H7 (cell line): ENCODE measurements at regions not wholly inside any gene's neighbourhood (a gene's known extent, or its start where the extent isn't known, plus 50 kb on each side); places are given as distances from the start of the nearest gene placed in this dataset.

Experiments used
- DNase-seq: peaks from one replicate; pipeline ENCODE4 v3.0.0; 2012
- H3K27me3 ChIP-seq: 2 replicates; pipeline ENCODE4 v1.6.0; 2011; ENCODE audit warnings: mild to moderate bottlenecking, low read length; ENCODE audit not compliant: control insufficient read depth, insufficient read depth
- H3K36me3 ChIP-seq: replicated peaks from 2 replicates; pipeline ENCODE4 v1.5.1; 2011; ENCODE audit warnings: low read length; ENCODE audit not compliant: control insufficient read depth, insufficient read depth
- H3K4me3 ChIP-seq: 2 replicates; pipeline ENCODE4 v1.5.1; 2011; ENCODE audit warnings: low read depth, mild to moderate bottlenecking, control low read depth, low read length, moderate library complexity; ENCODE audit not compliant: insufficient read depth

DNA sequence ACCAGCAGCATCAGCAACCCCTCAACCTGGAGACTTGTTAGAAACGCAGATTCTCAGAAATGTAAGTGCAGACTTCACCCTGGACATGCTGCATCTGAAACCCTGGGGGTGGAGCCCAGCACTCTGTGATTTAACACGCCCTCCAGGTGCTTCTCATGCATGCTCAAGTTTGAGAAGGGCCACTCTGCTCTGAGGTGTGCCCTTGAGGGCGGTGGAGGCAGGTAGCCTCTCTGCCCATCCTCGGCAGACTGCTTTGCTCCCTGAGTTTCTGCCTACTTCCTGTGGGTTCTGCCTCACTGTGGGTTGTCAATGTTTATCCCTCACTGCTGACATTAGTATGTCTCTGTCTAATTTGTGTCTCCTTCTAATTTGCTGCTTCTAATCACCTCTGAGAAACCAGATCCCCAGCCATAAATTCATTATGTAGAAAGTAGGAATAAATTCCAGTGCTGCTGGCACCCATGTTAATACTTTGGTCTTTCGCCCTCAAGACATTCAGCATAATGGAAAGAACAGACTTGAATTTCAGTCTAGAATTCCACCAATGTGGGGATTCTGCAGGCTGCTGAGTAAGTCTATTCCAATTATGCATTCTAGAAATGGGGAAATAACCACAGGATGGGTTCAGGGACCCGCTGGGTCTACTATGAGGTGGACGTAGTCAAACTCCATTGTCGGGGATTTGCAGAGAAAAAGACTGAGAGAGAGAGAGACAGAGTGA is 51.3 kb upstream of the CYSLTR2 start:
- Histone ChIP-seq H3K36me3 (no peaks in the 10 kb centered on the region), H3K27me3 (no peaks in the 10 kb centered on the region), H3K4me3 (no peak overlapping the region)
- no peak for DNase-seq

DNA sequence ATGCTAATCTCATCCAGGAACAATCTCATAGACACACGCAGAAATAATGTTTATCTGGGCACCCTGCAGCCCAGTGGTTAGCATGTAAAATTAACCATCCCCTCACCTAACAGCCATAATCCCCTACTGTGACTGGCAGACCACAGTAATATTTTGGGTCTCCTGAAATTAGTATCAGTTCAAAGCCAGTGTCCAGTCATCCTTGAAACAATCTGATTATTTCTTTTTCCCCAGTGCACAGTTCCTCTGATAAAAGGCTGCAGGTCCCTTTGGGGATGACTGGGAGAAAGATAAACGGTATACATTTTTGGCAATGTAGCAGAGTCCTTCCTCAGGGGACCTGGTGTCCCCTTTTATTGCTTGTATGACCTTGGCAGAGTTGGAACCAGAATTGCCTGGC is 50.4 kb upstream of the CYSLTR2 start:
- H3K27me3 ChIP-seq, result no peaks in the 10 kb centered on the region
- no peaks in the 10 kb centered on the region for H3K36me3 ChIP-seq
- DNase-seq, result no peak
- no peak overlapping the region for H3K4me3 ChIP-seq
